Suprapubic skin (tissue), 3 donors: ENCODE measurements at regions not wholly inside any gene's neighbourhood (a gene's known extent, or its start where the extent isn't known, plus 50 kb on each side); places are given as distances from the start of the nearest gene placed in this dataset.

ENCODE experiments used
- CTCF ChIP-seq, 2 donors: fragments of 200-600 bp in 1 of 2; fragments of 450-650 bp in 1 of 2; sonication (generic) in 1 of 2; IDR thresholded peaks; one replicate each; pipeline ENCODE4 v1.5.1; 2016 to 2019; ENCODE audit warnings: antibody characterized with exemption in 2 of 2, mild to moderate bottlenecking in 1 of 2, moderate library complexity in 1 of 2
- POLR2AphosphoS5 ChIP-seq, 3 donors: sonication (generic); formaldehyde crosslinking; IDR thresholded peaks; one replicate each; pipeline ENCODE4 v1.6.1; 2017; ENCODE audit warnings: antibody characterized with exemption in 3 of 3

DNA sequence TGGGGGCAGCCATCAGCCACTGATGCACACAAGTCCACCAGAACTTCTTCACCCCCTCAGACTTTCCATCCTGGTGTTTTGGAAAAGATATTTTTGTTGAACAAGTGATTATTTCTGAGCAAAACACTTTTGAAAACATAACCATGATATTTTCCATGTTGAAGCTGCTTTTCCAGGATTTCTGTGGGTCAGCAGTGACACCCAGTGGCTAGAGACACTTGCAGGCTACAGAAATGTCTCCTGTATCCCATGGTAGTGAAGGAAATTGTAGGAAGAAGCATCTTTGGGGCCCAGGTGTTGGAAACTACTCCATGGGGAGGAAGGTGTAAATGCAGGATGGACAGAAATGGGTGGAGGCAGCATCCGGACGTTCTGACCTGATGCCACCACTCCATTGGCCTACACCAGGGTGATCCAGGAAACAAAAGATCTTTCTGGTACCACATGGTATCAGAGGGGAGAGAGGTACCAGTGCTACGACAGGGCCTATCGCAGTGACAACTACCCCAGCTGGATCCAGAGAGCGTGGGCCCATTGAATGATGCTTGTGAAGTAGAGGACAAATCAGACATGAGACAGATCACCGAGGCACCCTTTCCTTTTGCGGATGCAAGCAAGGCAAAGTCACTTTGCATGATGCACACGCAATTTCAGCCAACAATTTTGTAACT, 111.7 kb upstream of the COBL start:
- TF ChIP-seq CTCF (IDR thresholded peaks at IDR 0.05) (no peak), POLR2AphosphoS5 (IDR thresholded peaks at IDR 0.05) (no peak)
